ENCODE measurements at regions not wholly inside any gene's neighbourhood (a gene's known extent, or its start where the extent isn't known, plus 50 kb on each side); places are given as distances from the start of the nearest gene placed in this dataset.

DNA sequence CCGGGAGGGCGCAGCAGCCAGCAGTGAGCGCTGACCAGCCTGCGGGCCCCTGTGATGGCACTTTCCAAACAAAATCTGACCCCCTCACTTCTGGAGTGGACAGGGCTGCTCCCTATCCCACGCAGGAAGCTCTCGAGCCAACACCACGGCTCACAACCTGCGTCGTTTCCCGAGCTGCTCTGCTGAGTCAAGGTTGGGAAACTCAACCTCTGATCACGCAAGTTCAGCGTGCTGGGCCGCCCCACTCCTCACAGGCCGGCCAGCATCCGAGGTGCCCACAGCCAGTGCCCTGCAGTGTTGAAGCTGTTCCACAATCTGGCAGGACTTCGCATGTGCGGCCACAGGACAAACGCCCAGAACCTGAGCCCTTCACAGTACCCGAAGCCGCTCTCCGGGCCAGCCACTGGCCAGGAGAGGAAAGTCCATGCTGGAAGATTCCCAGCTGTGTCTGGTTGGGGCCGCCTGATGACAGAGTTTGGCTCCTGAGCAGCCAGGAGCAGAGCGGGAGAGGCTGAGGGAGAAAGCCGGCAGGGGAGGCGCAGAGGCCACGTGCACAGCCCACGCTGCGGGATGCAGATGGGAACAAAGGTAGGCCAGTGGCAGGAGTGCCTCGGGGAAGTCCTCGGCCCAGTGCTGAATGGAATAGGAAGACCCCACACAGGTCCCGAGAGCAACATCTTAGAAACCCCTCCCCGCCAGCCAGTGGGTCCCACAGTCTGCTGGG is 263.3 kb upstream of the TCERG1L start:
- TF ChIP-seq, protein P1, sequence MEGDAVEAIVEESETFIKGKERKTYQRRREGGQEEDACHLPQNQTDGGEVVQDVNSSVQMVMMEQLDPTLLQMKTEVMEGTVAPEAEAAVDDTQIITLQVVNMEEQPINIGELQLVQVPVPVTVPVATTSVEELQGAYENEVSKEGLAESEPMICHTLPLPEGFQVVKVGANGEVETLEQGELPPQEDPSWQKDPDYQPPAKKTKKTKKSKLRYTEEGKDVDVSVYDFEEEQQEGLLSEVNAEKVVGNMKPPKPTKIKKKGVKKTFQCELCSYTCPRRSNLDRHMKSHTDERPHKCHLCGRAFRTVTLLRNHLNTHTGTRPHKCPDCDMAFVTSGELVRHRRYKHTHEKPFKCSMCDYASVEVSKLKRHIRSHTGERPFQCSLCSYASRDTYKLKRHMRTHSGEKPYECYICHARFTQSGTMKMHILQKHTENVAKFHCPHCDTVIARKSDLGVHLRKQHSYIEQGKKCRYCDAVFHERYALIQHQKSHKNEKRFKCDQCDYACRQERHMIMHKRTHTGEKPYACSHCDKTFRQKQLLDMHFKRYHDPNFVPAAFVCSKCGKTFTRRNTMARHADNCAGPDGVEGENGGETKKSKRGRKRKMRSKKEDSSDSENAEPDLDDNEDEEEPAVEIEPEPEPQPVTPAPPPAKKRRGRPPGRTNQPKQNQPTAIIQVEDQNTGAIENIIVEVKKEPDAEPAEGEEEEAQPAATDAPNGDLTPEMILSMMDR (IDR thresholded peaks at IDR 0.05; ENCODE audit: low read length) = no peak
- TF ChIP-seq EZH2 (optimal IDR thresholded peaks at IDR 0.05; ENCODE audit: low read depth, low read length) = no peak

Measured in MM.1S (cell line).